Transverse colon (tissue), 3 donors: ENCODE measurements at regions not wholly inside any gene's neighbourhood (a gene's known extent, or its start where the extent isn't known, plus 50 kb on each side); places are given as distances from the start of the nearest gene placed in this dataset.

Source experiments
- POLR2A ChIP-seq: fragments of 450-650 bp; IDR thresholded peaks from one replicate; pipeline ENCODE4 v1.6.1; 2016; ENCODE audit warnings: antibody characterized with exemption, mild to moderate bottlenecking, moderate library complexity
- TF ChIP-seq, protein P1 (sequence below), 5 experiments: fragments of 200-600 bp in 3 of 5; fragments of 450-650 bp in 2 of 5; sonication (generic) in 3 of 5; IDR thresholded peaks; 1 replicate in 2 of 5; 2 replicates in 3 of 5; pipeline ENCODE4 v1.5.1; 2016 to 2017; ENCODE audit warnings: antibody characterized with exemption in 5 of 5, inconsistent platforms in 3 of 5, mild to moderate bottlenecking in 2 of 5, moderate library complexity in 1 of 5

DNA sequence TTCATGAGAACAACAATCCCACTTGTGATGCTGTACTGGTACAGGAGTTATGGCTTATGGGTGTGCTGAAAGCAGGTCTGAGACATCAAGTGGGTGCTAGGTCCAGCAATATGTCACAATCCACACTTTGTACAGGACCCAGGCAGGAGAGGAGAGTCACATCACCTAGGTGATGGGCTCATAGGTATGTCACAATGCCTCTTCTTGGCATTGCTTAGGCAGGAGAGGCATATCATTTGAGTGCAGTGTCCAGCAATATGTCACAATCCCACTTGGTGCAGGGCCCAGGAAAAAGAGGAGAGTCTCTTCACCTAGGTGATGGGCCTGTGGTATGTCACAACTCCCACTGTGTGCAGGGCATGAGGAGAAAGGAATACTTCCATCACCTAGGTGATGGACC lies 2110.0 kb downstream of the TP53TG3F start:
- no peak for TF ChIP-seq POLR2A
- TF ChIP-seq, protein P1, sequence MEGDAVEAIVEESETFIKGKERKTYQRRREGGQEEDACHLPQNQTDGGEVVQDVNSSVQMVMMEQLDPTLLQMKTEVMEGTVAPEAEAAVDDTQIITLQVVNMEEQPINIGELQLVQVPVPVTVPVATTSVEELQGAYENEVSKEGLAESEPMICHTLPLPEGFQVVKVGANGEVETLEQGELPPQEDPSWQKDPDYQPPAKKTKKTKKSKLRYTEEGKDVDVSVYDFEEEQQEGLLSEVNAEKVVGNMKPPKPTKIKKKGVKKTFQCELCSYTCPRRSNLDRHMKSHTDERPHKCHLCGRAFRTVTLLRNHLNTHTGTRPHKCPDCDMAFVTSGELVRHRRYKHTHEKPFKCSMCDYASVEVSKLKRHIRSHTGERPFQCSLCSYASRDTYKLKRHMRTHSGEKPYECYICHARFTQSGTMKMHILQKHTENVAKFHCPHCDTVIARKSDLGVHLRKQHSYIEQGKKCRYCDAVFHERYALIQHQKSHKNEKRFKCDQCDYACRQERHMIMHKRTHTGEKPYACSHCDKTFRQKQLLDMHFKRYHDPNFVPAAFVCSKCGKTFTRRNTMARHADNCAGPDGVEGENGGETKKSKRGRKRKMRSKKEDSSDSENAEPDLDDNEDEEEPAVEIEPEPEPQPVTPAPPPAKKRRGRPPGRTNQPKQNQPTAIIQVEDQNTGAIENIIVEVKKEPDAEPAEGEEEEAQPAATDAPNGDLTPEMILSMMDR (IDR thresholded peaks at IDR 0.05), result no peak
